GM12873 (cell line): ENCODE measurements at regions not wholly inside any gene's neighbourhood (a gene's known extent, or its start where the extent isn't known, plus 50 kb on each side); places are given as distances from the start of the nearest gene placed in this dataset.

ENCODE experiments used
- TF ChIP-seq, protein P1 (sequence below): IDR thresholded peaks from 2 replicates; pipeline ENCODE4 v1.5.1; 2012; ENCODE audit warnings: low read depth, mild to moderate bottlenecking, moderate library complexity, low read length, control low read depth; ENCODE audit not compliant: insufficient read depth; ENCODE audit errors: missing control alignments

DNA sequence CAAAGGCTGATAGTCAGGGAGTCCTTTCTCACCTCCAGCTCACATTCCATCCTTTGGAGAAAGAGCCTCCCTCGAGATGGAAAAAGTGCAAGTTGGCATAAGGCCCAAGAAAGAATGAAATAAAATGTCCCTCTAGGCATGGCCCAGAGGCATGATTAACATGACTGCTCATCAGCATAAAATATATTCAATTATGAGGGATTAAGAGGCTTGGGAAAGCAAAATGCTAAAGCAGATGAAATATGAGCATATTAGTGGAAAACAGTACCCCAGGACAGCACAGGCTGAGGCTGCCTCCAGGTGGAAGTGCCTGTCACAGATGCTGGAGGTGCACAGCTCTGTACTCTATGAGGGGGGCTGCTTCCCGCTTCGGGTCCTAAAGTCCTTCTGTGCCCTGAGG lies 347.8 kb upstream of the PLET1 start:
- TF ChIP-seq, protein P1, sequence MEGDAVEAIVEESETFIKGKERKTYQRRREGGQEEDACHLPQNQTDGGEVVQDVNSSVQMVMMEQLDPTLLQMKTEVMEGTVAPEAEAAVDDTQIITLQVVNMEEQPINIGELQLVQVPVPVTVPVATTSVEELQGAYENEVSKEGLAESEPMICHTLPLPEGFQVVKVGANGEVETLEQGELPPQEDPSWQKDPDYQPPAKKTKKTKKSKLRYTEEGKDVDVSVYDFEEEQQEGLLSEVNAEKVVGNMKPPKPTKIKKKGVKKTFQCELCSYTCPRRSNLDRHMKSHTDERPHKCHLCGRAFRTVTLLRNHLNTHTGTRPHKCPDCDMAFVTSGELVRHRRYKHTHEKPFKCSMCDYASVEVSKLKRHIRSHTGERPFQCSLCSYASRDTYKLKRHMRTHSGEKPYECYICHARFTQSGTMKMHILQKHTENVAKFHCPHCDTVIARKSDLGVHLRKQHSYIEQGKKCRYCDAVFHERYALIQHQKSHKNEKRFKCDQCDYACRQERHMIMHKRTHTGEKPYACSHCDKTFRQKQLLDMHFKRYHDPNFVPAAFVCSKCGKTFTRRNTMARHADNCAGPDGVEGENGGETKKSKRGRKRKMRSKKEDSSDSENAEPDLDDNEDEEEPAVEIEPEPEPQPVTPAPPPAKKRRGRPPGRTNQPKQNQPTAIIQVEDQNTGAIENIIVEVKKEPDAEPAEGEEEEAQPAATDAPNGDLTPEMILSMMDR, result no peak

DNA sequence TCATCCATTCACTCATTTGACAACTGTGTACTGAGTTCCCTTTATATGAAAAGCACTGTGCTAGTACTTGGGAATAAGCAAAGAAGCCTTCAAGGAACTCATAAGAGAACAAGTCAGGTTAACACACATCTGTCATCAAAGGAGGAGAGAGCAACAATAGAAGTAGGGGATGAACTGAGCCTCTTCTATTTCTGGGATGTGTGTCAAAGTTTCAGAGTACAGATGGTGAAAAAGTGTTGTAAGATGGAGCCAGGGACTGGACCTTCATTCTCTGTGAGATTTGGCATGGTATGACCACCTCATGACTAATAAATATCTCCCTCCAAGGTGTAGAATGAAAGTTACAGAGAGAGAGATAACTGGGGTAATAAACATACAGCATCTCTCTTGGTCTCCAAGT lies 349.8 kb upstream of the PLET1 start:
- TF ChIP-seq, protein P1, result no peak

DNA sequence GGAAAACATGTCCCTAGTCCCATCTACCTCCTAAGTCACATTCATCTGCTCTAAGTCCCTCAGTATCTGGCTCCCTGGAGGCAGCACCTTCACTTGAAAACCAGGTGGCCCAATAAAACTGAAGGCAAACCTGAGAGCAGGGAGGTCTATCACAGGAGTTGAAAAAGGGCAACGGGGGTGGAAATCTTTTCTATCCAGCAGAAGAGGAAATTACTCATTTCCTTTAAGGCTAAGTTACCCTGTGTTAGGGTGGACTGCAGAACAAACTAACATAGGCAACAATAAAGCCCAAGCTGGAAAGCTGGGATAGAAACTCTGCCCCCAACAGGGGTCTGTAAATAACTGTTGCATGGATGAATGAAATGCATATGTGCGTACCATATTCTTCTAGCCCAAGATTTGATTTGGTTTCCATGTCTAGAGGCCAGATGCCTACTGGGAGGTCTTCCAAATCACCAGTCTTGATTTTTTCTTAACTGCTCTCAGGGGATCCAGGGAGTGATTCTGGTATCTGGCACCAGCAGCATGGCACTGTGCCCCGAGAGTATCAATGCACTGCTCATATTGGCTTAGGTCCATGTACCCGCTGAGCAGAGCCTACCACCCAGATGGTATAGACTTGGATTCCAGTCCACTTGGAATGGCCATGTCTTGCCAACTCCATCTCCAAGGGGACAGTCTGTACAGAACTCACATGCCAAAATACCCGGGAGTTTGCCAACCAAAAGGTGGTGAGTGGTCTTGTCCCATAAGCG lies 350.0 kb upstream of the NCAM1 start:
- TF ChIP-seq, protein P1, result no peak

DNA sequence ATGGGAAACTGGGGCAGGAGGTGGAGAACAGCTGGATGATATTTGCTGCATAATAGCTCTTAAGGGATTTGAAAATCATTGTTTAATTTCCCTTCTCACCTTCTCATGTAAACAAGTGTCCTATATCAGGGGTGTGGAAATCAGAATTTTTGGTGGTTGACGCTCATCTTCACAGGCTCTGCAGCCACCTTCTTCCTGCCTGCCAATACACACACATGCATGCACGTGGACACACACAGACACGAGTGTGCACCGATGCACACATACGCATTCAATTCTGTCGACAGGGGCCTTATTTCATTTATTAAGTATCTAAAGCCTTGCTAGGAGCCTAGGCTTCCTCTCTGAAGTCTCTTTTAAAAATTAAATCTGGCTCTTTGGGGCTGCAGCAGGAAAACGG lies 349.4 kb upstream of the NCAM1 start:
- TF ChIP-seq, protein P1, result no peak

DNA sequence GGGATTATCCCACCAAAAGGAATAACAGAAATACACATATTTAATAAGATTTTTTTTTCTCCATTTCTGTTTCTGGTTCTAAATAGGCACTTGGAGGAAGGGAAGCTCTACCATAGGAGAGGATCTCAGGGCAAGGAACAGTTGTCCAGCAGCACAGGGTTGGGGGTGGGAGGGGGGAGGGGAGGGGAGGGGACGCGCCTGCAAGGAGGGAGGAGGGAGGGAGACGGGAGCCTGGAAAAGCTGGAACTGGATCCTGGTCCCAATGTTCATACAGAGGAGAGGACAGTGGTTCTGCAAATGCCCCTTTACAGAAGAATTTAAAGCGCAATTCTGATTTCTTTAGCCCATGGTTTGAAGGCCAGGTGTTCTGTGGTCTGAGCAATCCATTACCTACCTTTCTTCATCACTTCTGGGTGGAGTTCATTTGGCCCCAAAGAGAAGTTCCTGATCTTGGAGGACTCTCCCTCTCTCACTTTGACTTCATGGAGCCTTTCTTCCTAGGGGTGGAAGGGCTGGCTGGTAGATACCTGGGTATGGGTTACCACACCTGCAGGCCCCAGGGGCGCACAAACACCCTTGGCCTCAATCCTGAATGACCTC lies 348.9 kb upstream of the NCAM1 start:
- TF ChIP-seq, protein P1, result no peak

DNA sequence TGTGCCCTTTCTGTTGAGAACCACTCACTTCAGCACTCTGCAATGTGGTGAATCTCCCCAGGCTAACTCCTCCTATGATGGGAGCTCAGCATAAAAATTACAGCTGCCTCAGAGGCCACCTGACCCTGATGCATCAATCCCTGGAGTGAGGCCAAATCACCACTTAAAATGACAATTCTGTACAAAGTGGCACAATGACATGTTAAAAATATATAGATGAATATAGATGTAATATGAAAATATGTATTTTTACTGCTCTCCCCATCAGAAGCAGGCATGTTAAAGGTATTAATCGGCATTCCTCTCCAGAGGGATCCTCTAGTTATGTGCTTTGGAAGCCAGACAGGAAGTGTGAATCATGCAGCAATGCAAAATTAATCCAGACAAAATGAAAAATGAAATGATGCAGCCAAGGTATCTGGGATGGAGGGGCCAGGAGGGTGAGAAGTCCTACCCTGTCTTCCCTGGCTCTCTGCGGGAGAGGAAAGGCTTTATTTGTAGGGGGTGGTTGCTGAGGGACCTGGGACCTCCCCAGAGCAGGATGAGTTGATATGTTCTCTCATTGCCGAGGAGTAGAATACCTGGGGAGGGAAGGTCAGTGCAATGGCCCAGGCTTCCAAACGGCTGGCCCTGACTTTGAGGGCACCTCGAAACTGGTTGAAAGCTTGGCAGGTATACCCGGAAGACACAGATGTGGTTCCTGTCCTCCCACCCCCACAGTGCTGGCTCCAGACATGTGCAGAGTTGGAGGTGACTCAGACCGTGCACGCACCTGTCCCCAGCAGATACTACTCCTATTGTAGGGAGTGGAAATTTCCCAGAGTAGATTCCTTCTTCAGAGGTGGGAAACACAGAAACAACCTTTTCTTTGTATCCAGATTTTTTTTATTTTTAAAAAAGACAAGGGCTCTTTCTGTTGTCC lies 347.9 kb upstream of the NCAM1 start:
- TF ChIP-seq, protein P1, result no peak

DNA sequence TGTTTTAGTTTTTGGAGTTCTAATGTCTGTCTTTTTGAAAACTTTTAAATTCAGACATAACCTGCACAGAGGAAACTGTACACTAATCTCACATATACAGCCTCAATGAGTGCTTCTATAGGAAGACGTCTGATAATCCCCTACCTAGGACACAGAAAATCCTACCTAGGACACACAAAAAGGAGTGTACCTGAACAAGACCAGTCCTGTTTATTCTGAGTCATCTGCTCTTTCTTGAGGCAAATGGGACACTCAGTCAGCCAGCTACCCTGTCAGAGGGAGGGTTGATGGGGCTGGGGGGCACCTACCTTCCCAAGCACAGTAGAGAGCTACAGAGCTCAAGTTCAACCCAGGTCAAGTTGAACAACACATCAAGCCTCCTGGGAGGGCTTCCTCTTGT lies 346.6 kb upstream of the NCAM1 start:
- TF ChIP-seq, protein P1, result no peak
